CD14-positive monocyte (primary cell): ENCODE measurements at regions not wholly inside any gene's neighbourhood (a gene's known extent, or its start where the extent isn't known, plus 50 kb on each side); places are given as distances from the start of the nearest gene placed in this dataset.

Experiments
- DNase-seq, 3 donors: peaks; one replicate each; pipeline ENCODE4 v3.0.0-alpha.2; 2011 to 2022
- H2AFZ ChIP-seq: 2 replicates; pipeline ENCODE4 v1.6.0; 2012; ENCODE audit warnings: mild to moderate bottlenecking, low read depth, low read length, inconsistent platforms; ENCODE audit not compliant: insufficient read depth, poor library complexity, severe bottlenecking
- H3K27ac ChIP-seq, 2 donors: 1 replicate in 1 of 2; 2 replicates in 1 of 2; pipeline ENCODE4 v1.5.1; 2012 to 2013; ENCODE audit warnings: low read length in 2 of 2, control low read depth in 1 of 2, inconsistent platforms in 1 of 2, low read depth in 1 of 2, mild to moderate bottlenecking in 1 of 2
- H3K27me3 ChIP-seq, 2 donors: one replicate each; pipeline versions ENCODE4 v1.6.0 to v1.6.1; 2011 to 2013; ENCODE audit warnings: low read length in 2 of 2; ENCODE audit not compliant: control insufficient read depth in 2 of 2, insufficient read depth in 2 of 2
- H3K36me3 ChIP-seq, 2 donors: replicated peaks in 1 of 2; 1 replicate in 1 of 2; 2 replicates in 1 of 2; pipeline versions ENCODE4 v1.5.1 to v1.6.1; 2012 to 2013; ENCODE audit warnings: low read length in 2 of 2, control low read depth in 1 of 2, inconsistent platforms in 1 of 2, mild to moderate bottlenecking in 1 of 2; ENCODE audit not compliant: insufficient read depth in 2 of 2, control insufficient read depth in 1 of 2
- H3K4me1 ChIP-seq, 2 donors: 1 replicate in 1 of 2; 2 replicates in 1 of 2; pipeline versions ENCODE4 v1.5.1 to v1.6.1; 2012 to 2013; ENCODE audit warnings: low read length in 2 of 2, control low read depth in 1 of 2, inconsistent platforms in 1 of 2, mild to moderate bottlenecking in 1 of 2, moderate library complexity in 1 of 2; ENCODE audit not compliant: insufficient read depth in 2 of 2, control insufficient read depth in 1 of 2
- H3K4me2 ChIP-seq: replicated peaks from 2 replicates; pipeline ENCODE3; 2012; ENCODE audit warnings: low read length, moderate library complexity, mild to moderate bottlenecking; ENCODE audit not compliant: poor library complexity, severe bottlenecking; ENCODE audit errors: extremely low read depth
- H3K4me3 ChIP-seq, 3 experiments: fragments of 200-600 bp in 1 of 3; sonication (generic) in 1 of 3; replicated peaks in 1 of 3; 1 replicate in 2 of 3; 2 replicates in 1 of 3; pipeline ENCODE4 v1.5.1; 2011 to 2013; ENCODE audit warnings: low read length in 3 of 3, mild to moderate bottlenecking in 3 of 3, control low read depth in 2 of 3, low read depth in 2 of 3, inconsistent platforms in 1 of 3, moderate library complexity in 1 of 3
- H3K79me2 ChIP-seq: 2 replicates; pipeline ENCODE4 v1.6.0; 2012; ENCODE audit warnings: mild to moderate bottlenecking, control low read depth, inconsistent platforms, low read length, moderate library complexity; ENCODE audit not compliant: insufficient read depth
- H3K9ac ChIP-seq: 2 replicates; pipeline ENCODE4 v1.6.0; 2017; ENCODE audit warnings: low read length, mild to moderate bottlenecking; ENCODE audit not compliant: insufficient read depth, poor library complexity, severe bottlenecking
- H3K9me3 ChIP-seq, 2 donors: replicated peaks in 1 of 2; 1 replicate in 1 of 2; 2 replicates in 1 of 2; pipeline versions ENCODE4 v1.5.1 to v1.6.1; 2012 to 2013; ENCODE audit warnings: low read length in 2 of 2, control low read depth in 1 of 2; ENCODE audit not compliant: control insufficient read depth in 1 of 2, insufficient read depth in 1 of 2
- H4K20me1 ChIP-seq: 2 replicates; pipeline ENCODE4 v1.6.0; 2012; ENCODE audit warnings: mild to moderate bottlenecking, low read length, control low read depth, moderate library complexity; ENCODE audit not compliant: insufficient read depth
- H3K27ac Mint-ChIP-seq, 7 donors: one replicate each; pipeline ENCODE4 v1.8.0; 2020; ENCODE audit warnings: mild to moderate bottlenecking in 7 of 7, mixed read lengths in 7 of 7, moderate library complexity in 6 of 7, inconsistent platforms in 2 of 7
- H3K27me3 Mint-ChIP-seq, 3 donors: one replicate each; pipeline ENCODE4 v1.8.0; 2021 to 2022; ENCODE audit warnings: low read depth in 3 of 3, mild to moderate bottlenecking in 3 of 3, mixed read lengths in 3 of 3, moderate library complexity in 3 of 3, inconsistent platforms in 1 of 3
- H3K36me3 Mint-ChIP-seq, 2 donors: one replicate each; pipeline ENCODE4 v1.8.0; 2020; ENCODE audit warnings: mixed read lengths in 2 of 2, inconsistent platforms in 1 of 2, mild to moderate bottlenecking in 1 of 2
- H3K4me1 Mint-ChIP-seq: one replicate; pipeline ENCODE4 v1.8.0; 2020; ENCODE audit warnings: mild to moderate bottlenecking, mixed read lengths
- H3K4me3 Mint-ChIP-seq, 2 donors: one replicate each; pipeline ENCODE4 v1.8.0; 2020; ENCODE audit warnings: mild to moderate bottlenecking in 2 of 2, mixed read lengths in 2 of 2, moderate library complexity in 1 of 2
- H3K9me3 Mint-ChIP-seq, 7 donors: one replicate each; pipeline ENCODE4 v1.8.0; 2020 to 2022; ENCODE audit warnings: mixed read lengths in 7 of 7, mild to moderate bottlenecking in 6 of 7, moderate library complexity in 6 of 7, inconsistent platforms in 2 of 7
- WGBS: methylation state at CpG from one replicate; pipeline ENCODE4 v1.1.5; 2013; ENCODE audit warnings: missing lambda C conversion rate; ENCODE audit not compliant: insufficient coverage; 5-methylcytosine and 5-hydroxymethylcytosine counted together
- intact Hi-C, 2 donors: fragments of 100-400 bp; cut with micrococcal nuclease; formaldehyde crosslinking; loops; one replicate each; pipeline versions ENCODE4 v1.15.0 to v1.15.1; 2023
- TF ChIP-seq, protein P1 (sequence below): fragments of 200-600 bp; IDR thresholded peaks from one replicate; pipeline ENCODE4 v1.8.0; 2022; ENCODE audit warnings: antibody characterized with exemption, mild to moderate bottlenecking

DNA sequence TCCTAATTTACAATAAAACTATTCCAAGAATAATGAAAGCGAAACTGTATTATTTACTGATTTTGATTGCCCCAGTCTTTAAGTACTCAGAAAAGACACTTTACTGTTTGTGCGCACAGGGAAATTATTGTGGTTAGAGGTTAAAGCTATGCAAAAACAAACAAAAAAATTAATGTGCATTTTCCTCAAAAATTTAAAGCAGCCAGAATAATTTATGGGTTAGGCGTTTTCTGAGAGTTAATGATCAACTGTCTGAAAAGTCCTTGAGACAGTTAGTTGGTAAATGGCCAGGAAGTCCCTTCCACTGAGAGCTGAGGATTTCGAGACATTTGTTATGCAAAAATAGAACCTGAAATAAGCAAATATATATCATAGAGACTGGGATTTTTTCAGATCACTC, 143.3 kb downstream of the IRS1 start:
- Histone ChIP-seq H3K27ac (no peak overlapping the region), H2AFZ (no peak overlapping the region)

DNA sequence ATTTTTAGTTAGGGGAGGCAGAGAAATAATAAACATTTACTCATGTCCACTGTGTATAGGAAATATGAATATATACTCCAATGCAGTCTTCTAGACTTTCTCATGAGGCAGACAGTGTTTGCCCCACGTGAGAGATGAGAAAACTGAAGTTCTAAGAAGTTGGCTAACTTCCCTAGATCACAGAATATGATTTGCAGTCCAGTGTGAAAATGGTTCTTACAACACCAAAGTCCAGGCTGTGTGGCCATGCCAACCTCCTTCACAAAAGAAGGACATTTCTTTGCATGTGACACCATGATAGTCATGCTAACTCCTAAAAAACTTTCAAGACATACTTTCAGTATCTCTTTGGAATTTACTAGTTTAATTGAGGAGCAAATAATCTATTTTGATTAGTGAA, 143.7 kb downstream of the IRS1 start:
- no peak overlapping the region for H3K4me3 ChIP-seq
- no peak overlapping the region for H3K4me2 ChIP-seq
- no peaks in the 10 kb centered on the region for H3K79me2 ChIP-seq
- Mint-ChIP-seq H3K36me3 (no peaks in the 10 kb centered on the region), H3K9me3 (peaks cover 0 to 9% (median 3%) of the 10 kb centered on the region in 7 donors), H3K4me3 (no peak overlapping the region), H3K4me1 (peaks cover 10% of the 10 kb centered on the region), H3K27ac (no peak overlapping the region), H3K27me3 (peaks cover 17 to 41% (median 18%) of the 10 kb centered on the region in 3 donors)
- H3K9me3 ChIP-seq: no peaks in the 10 kb centered on the region
- TF ChIP-seq, protein P1, sequence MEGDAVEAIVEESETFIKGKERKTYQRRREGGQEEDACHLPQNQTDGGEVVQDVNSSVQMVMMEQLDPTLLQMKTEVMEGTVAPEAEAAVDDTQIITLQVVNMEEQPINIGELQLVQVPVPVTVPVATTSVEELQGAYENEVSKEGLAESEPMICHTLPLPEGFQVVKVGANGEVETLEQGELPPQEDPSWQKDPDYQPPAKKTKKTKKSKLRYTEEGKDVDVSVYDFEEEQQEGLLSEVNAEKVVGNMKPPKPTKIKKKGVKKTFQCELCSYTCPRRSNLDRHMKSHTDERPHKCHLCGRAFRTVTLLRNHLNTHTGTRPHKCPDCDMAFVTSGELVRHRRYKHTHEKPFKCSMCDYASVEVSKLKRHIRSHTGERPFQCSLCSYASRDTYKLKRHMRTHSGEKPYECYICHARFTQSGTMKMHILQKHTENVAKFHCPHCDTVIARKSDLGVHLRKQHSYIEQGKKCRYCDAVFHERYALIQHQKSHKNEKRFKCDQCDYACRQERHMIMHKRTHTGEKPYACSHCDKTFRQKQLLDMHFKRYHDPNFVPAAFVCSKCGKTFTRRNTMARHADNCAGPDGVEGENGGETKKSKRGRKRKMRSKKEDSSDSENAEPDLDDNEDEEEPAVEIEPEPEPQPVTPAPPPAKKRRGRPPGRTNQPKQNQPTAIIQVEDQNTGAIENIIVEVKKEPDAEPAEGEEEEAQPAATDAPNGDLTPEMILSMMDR: no peak
- H3K36me3 ChIP-seq: no peaks in the 10 kb centered on the region
- H3K27ac ChIP-seq: no peak overlapping the region
- no CpG with 5 or more reads among the region's 1 CpG for WGBS
- intact Hi-C loops: no loop called here
- DNase-seq: no peak
- H4K20me1 ChIP-seq: no peaks in the 10 kb centered on the region
- no peak overlapping the region for H3K9ac ChIP-seq
- peaks cover 39 to 58% of the 10 kb centered on the region in 2 donors for H3K27me3 ChIP-seq
- H2AFZ ChIP-seq: no peak overlapping the region
- H3K4me1 ChIP-seq: peaks cover 6 to 7% of the 10 kb centered on the region in 2 donors

More for the DNA sequence above, 143.3 kb downstream of the IRS1 start:
- Mint-ChIP-seq H3K9me3 (peaks cover 0 to 9% (median 3%) of the 10 kb centered on the region in 7 donors), H3K4me1 (peaks cover 10% of the 10 kb centered on the region), H3K4me3 (no peak overlapping the region), H3K27ac (no peak overlapping the region), H3K36me3 (no peaks in the 10 kb centered on the region), H3K27me3 (peaks cover 18 to 38% (median 21%) of the 10 kb centered on the region in 3 donors)
- Histone ChIP-seq H3K4me2 (no peak overlapping the region), H3K4me3 (no peak overlapping the region), H3K36me3 (no peaks in the 10 kb centered on the region), H3K9me3 (no peaks in the 10 kb centered on the region), H3K4me1 (peaks cover 6 to 7% of the 10 kb centered on the region in 2 donors), H3K27me3 (peaks cover 34 to 53% of the 10 kb centered on the region in 2 donors), H3K79me2 (no peaks in the 10 kb centered on the region), H3K9ac (no peak overlapping the region), H4K20me1 (no peaks in the 10 kb centered on the region)
- intact Hi-C loops: no loop called here
- no peak for DNase-seq
- TF ChIP-seq, protein P1: no peak
- no CpG with 5 or more reads among the region's 4 CpGs for WGBS
